K562 (cell line): ENCODE measurements at regions not wholly inside any gene's neighbourhood (a gene's known extent, or its start where the extent isn't known, plus 50 kb on each side); places are given as distances from the start of the nearest gene placed in this dataset.

Source experiments
- ATAC-seq: fragments of 200-7000 bp; cut with Tn5 transposase; 3 replicates; pipeline ENCODE4 v1.9.1; 2020; ENCODE audit warnings: moderate library complexity
- BruUV-seq: library from RNA; stranded (reverse); fragments of 400-500 nt; replicated peaks from 2 replicates; lab custom pipeline; 2021; lab: Mats Ljungman, UMichigan
- CTCF ChIA-PET: fragments of 300-600 bp; formaldehyde crosslinking; extraction: SDS; loops from one replicate; lab custom pipeline; 2021; ENCODE audit warnings: low intra/inter-chr PET ratio; lab: Yijun Ruan, JAX
- POLR2A ChIA-PET: fragments of 300-600, 350-650 bp; sonication (Branson Sonifier 250); formaldehyde crosslinking; extraction: SDS; loops from one replicate; lab custom pipeline; 2021; ENCODE audit warnings: antibody characterized with exemption, inconsistent platforms; lab: Yijun Ruan, JAX
- DNase-seq, 4 experiments: peaks; one replicate each; pipeline versions ENCODE4 v3.0.0 to v3.0.0-alpha.2; 2011 to 2018; ENCODE audit warnings: low spot score in 3 of 4, mixed read lengths in 3 of 4; ENCODE audit errors: extremely low read depth in 1 of 4
- FAIRE-seq: peaks from 2 replicates; lab custom pipeline; 2011; peaks lifted over from hg19 to GRCh38; lab: Jason Lieb, UNC
- H2AFZ ChIP-seq: 2 replicates; pipeline ENCODE4 v1.6.0; 2011; ENCODE audit warnings: low read depth, low read length, control low read depth, inconsistent platforms
- H3K27ac ChIP-seq: fragments of 200-600 bp; 3 replicates; pipeline ENCODE4 v1.8.0; 2011; ENCODE audit warnings: low read depth, mild to moderate bottlenecking, control low read depth, inconsistent platforms, low read length, moderate library complexity, mixed read lengths; ENCODE audit errors: extremely low read depth
- H3K27me3 ChIP-seq, 2 experiments: fragments of 300-600 bp in 1 of 2; 2 replicates in 1 of 2; 3 replicates in 1 of 2; pipeline versions ENCODE4 v1.6.0 to v1.8.0; 2011; ENCODE audit warnings: inconsistent platforms in 2 of 2, low read length in 2 of 2, mild to moderate bottlenecking in 1 of 2, mixed read lengths in 1 of 2, moderate library complexity in 1 of 2; ENCODE audit not compliant: control insufficient read depth in 2 of 2, insufficient read depth in 2 of 2
- H3K36me3 ChIP-seq: fragments of 300-600 bp; 3 replicates; pipeline ENCODE4 v1.8.0; 2011; ENCODE audit warnings: mild to moderate bottlenecking, low read length, inconsistent platforms; ENCODE audit not compliant: control insufficient read depth, insufficient read depth
- H3K4me1 ChIP-seq, 2 experiments: fragments of 200-600 bp in 1 of 2; replicated peaks in 1 of 2; 2 replicates in 1 of 2; 3 replicates in 1 of 2; pipeline versions ENCODE4 v1.5.1 to v1.8.0; 2011; ENCODE audit warnings: inconsistent platforms in 2 of 2, low read length in 2 of 2, mild to moderate bottlenecking in 1 of 2, mixed read lengths in 1 of 2, moderate library complexity in 1 of 2; ENCODE audit not compliant: control insufficient read depth in 2 of 2, insufficient read depth in 2 of 2
- H3K4me2 ChIP-seq: 2 replicates; pipeline ENCODE4 v1.6.1; 2011; ENCODE audit warnings: low read length, control low read depth, inconsistent platforms, mixed read lengths; ENCODE audit not compliant: insufficient read depth
- H3K4me3 ChIP-seq: fragments of 200-600 bp; sonication (generic), shearing (Covaris generic); 2 replicates; pipeline ENCODE4 v1.5.1; 2016; ENCODE audit warnings: control low read depth, inconsistent platforms
- H3K79me2 ChIP-seq: fragments of 200-600 bp; 3 replicates; pipeline ENCODE4 v1.8.0; 2011; ENCODE audit warnings: low read length, inconsistent platforms; ENCODE audit not compliant: control insufficient read depth, insufficient read depth
- H3K9ac ChIP-seq, 2 experiments: 2 replicates each; pipeline versions ENCODE4 v1.6.0 to v1.6.1; 2011; ENCODE audit warnings: low read depth in 2 of 2, low read length in 2 of 2, control low read depth in 1 of 2, inconsistent platforms in 1 of 2, mild to moderate bottlenecking in 1 of 2, mixed read lengths in 1 of 2; ENCODE audit not compliant: insufficient read depth in 1 of 2
- H3K9me1 ChIP-seq: one replicate; pipeline ENCODE4 v1.6.0; 2011; ENCODE audit warnings: inconsistent platforms, mild to moderate bottlenecking, low read length, moderate library complexity; ENCODE audit not compliant: control insufficient read depth, insufficient read depth
- H3K9me3 ChIP-seq: replicated peaks from 2 replicates; pipeline ENCODE4 v1.5.1; 2011; ENCODE audit warnings: low read depth, low read length, inconsistent platforms; ENCODE audit not compliant: control insufficient read depth, insufficient read depth
- H4K20me1 ChIP-seq: replicated peaks from 2 replicates; pipeline ENCODE4 v1.6.1; 2011; ENCODE audit warnings: low read length, inconsistent platforms, mixed read lengths; ENCODE audit not compliant: control insufficient read depth, insufficient read depth
- C11orf30 ChIP-seq: fragments of 450-650 bp; IDR thresholded peaks from 2 replicates; pipeline ENCODE4 v1.6.1; 2016; ENCODE audit warnings: low read depth, mild to moderate bottlenecking
- CUX1 ChIP-seq: fragments of 200-800 bp; sonication (Bioruptor generic); IDR thresholded peaks from 2 replicates; pipeline ENCODE4 v1.6.1; 2016; ENCODE audit warnings: missing genetic modification characterization, missing compliant biosample characterization
- DACH1 ChIP-seq: fragments of 450-650 bp; IDR thresholded peaks from 2 replicates; pipeline ENCODE4 v1.6.1; 2018; ENCODE audit not compliant: partially characterized antibody
- RERE ChIP-seq: sonication (generic); formaldehyde crosslinking; IDR thresholded peaks from 2 replicates; pipeline ENCODE4 v1.8.0; 2023; ENCODE audit warnings: missing genetic modification reagents, mild to moderate bottlenecking, borderline replicate concordance
- STAG1 ChIP-seq: sonication (generic); formaldehyde crosslinking; IDR thresholded peaks from 2 replicates; pipeline ENCODE4 v1.5.0; 2020; ENCODE audit warnings: missing genetic modification reagents, borderline replicate concordance
- UBTF ChIP-seq, 2 experiments: IDR thresholded peaks; 2 replicates each; pipeline ENCODE4 v1.6.1; 2012; ENCODE audit warnings: improper control_type of control experiment in 2 of 2, low read depth in 2 of 2, low read length in 2 of 2, borderline replicate concordance in 1 of 2
- ZNF398 ChIP-seq: fragments of 250-450 bp; sonication (Bioruptor Pico); IDR thresholded peaks from 2 replicates; pipeline ENCODE4 v1.8.0; 2021; ENCODE audit warnings: moderate library complexity, mild to moderate bottlenecking, inconsistent platforms
- WGBS: fragments of 100-300 bp; shearing (Covaris generic); methylation state at CpG from one replicate; pipeline ENCODE4 v1.1.6; 2016; ENCODE audit warnings: low coverage, mixed read lengths; ENCODE audit not compliant: insufficient coverage; ENCODE audit errors: missing lambda C conversion rate; 5-methylcytosine and 5-hydroxymethylcytosine counted together
- in situ Hi-C: fragments of 300-500 bp; cut with MboI; formaldehyde crosslinking; loops from 4 replicates; pipeline ENCODE4 v1.15.0; 2018; ENCODE audit warnings: inconsistent platforms, mixed read lengths
- intact Hi-C: fragments of 100-400 bp; cut with micrococcal nuclease; formaldehyde crosslinking; loops from 2 replicates; pipeline ENCODE4 v1.14.2; 2022

- H3K4me3 ChIP-seq: no peak overlapping the region
- H3K9me1 ChIP-seq: no peaks in the 10 kb centered on the region
- 80% methylated on average over 8 of the region's 8 CpGs for WGBS
- no TSS peak for BruUV-seq
- no peaks in the 10 kb centered on the region for H3K9me3 ChIP-seq
- no peaks in the 10 kb centered on the region for H3K79me2 ChIP-seq
- no peaks in the 10 kb centered on the region for H3K27me3 ChIP-seq
- no peak overlapping the region for H3K27ac ChIP-seq
- H3K36me3 ChIP-seq: no peaks in the 10 kb centered on the region
- no peak overlapping the region for H3K4me2 ChIP-seq
- no peaks in the 10 kb centered on the region for H3K4me1 ChIP-seq
- no peaks in the 10 kb centered on the region for H4K20me1 ChIP-seq
- ChIA-PET CTCF (no interaction called here), POLR2A (no interaction called here)
- no peak overlapping the region for H2AFZ ChIP-seq
- intact Hi-C loops (loop anchor here (10.0 kb wide), 2 partner anchors 392 to 1732 kb away; no protein-coding TSS in a partner anchor), in situ Hi-C loops (no loop called here)
- no peak overlapping the region for H3K9ac ChIP-seq
- ATAC-seq (no peak), FAIRE-seq (no peak), DNase-seq (no peak)
- no peak for TF ChIP-seq STAG1 (CRISPR knock-in tag)
- TF ChIP-seq UBTF (IDR thresholded peaks at IDR 0.05; ENCODE audit: borderline replicate concordance in 1 of 2, low read depth in 2 of 2, low read length in 2 of 2): no peak
- no peak for TF ChIP-seq C11orf30
- TF ChIP-seq RERE (CRISPR knock-in tag): no peak
- TF ChIP-seq DACH1: no peak
- no peak for TF ChIP-seq ZNF398 (CRISPR knock-in tag)
- no peak for TF ChIP-seq CUX1
Measured at GRCh38 chr9:13032585-13032984, 246.9 kb downstream of the MPDZ start.
